ENCODE measurements at regions not wholly inside any gene's neighbourhood (a gene's known extent, or its start where the extent isn't known, plus 50 kb on each side); places are given as distances from the start of the nearest gene placed in this dataset.

- H3K9ac ChIP-seq (ENCODE audit: control insufficient read depth, extremely low read depth, insufficient read depth, low read length) = no peak overlapping the region
- H3K27me3 ChIP-seq (ENCODE audit: control insufficient read depth, extremely low read depth, insufficient read depth, low read length) = no peaks in the 10 kb centered on the region
- dilution Hi-C loops (cut with MboI; ENCODE audit: extremely low pct_ligation_motif_present, low sequenced_read_pairs) = no loop called here
- H3K4me1 ChIP-seq (ENCODE audit: control insufficient read depth, extremely low read depth, insufficient read depth, low read length) = no peaks in the 10 kb centered on the region
- FAIRE-seq (no peak), DNase-seq (ENCODE audit: low read depth, low spot score) (no peak)
- H3K9me1 ChIP-seq (ENCODE audit: control insufficient read depth, extremely low read depth, insufficient read depth, low read length) = no peaks in the 10 kb centered on the region
- H3K4me2 ChIP-seq (ENCODE audit: control insufficient read depth, extremely low read depth, insufficient read depth, low read depth, low read length) = no peak overlapping the region
- no peaks in the 10 kb centered on the region for H3K9me3 ChIP-seq (ENCODE audit: control insufficient read depth, low read depth, low read length)
- TF ChIP-seq EZH2 (IDR thresholded peaks at IDR 0.05; ENCODE audit: low read length) (no peak), CTCF (optimal IDR thresholded peaks at IDR 0.05 in 1 of 3, IDR thresholded peaks at IDR 0.05 in 1 of 3, conservative IDR thresholded peaks at IDR 0.05 in 1 of 3; ENCODE audit: extremely low read depth in 1 of 3, insufficient read depth in 2 of 3, low read length in 3 of 3) (no peak)
- no peak overlapping the region for H2AFZ ChIP-seq (ENCODE audit: control insufficient read depth, low read length)
- H3K4me3 ChIP-seq (ENCODE audit: control insufficient read depth in 2 of 3, extremely low read depth in 1 of 3, insufficient read depth in 2 of 3, low read depth in 1 of 3, low read length in 3 of 3) = no peak overlapping the region
- no peaks in the 10 kb centered on the region for H3K79me2 ChIP-seq (ENCODE audit: control insufficient read depth, insufficient read depth, low read length)
- H3K27ac ChIP-seq (ENCODE audit: control insufficient read depth, insufficient read depth, low read length) = no peak overlapping the region
- H3K36me3 ChIP-seq (ENCODE audit: control insufficient read depth in 2 of 2, extremely low read depth in 1 of 2, insufficient read depth in 2 of 2, low read length in 2 of 2) = peaks cover 0 to 1% of the 10 kb centered on the region in 2 experiments
- no peaks in the 10 kb centered on the region for H4K20me1 ChIP-seq (ENCODE audit: control insufficient read depth, extremely low read depth, insufficient read depth, low read length)
Observed at GRCh38 chr7:112854169-112854568, 64.0 kb upstream of the TMEM168 start.

DNA sequence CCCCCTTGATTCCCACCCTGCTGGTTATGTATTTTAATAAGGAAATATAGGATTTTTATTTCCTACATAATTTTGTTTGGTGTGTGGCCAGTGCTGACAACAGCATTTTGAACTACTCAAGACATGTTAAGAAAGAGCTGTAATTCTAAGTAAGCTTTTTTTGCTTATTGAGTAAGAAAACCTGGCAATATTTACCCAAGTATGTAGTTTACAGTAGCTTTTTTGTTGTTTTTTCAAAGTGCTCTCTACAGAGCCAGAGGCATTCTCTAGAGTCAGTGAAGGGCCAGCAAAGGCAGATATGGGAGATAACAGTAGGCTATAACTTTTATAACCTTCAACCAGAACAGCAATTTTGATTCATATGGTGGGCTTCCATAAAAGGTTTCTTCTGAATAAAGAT lies 63.2 kb upstream of the TMEM168 start:
- no peaks in the 10 kb centered on the region for H3K9me1 ChIP-seq (ENCODE audit: control insufficient read depth, extremely low read depth, insufficient read depth, low read length)
- H4K20me1 ChIP-seq (ENCODE audit: control insufficient read depth, extremely low read depth, insufficient read depth, low read length) = no peaks in the 10 kb centered on the region
- FAIRE-seq (no peak), DNase-seq (ENCODE audit: low read depth, low spot score) (no peak)
- no peak for TF ChIP-seq CTCF (optimal IDR thresholded peaks at IDR 0.05 in 1 of 3, IDR thresholded peaks at IDR 0.05 in 1 of 3, conservative IDR thresholded peaks at IDR 0.05 in 1 of 3; ENCODE audit: extremely low read depth in 1 of 3, insufficient read depth in 2 of 3, low read length in 3 of 3)
- TF ChIP-seq EZH2 (IDR thresholded peaks at IDR 0.05; ENCODE audit: low read length) = no peak
- no peaks in the 10 kb centered on the region for H3K79me2 ChIP-seq (ENCODE audit: control insufficient read depth, insufficient read depth, low read length)
- H3K27me3 ChIP-seq (ENCODE audit: control insufficient read depth, extremely low read depth, insufficient read depth, low read length) = no peaks in the 10 kb centered on the region
- no peaks in the 10 kb centered on the region for H3K9me3 ChIP-seq (ENCODE audit: control insufficient read depth, low read depth, low read length)
- no peak overlapping the region for H3K4me2 ChIP-seq (ENCODE audit: control insufficient read depth, extremely low read depth, insufficient read depth, low read depth, low read length)
- no peaks in the 10 kb centered on the region for H3K4me1 ChIP-seq (ENCODE audit: control insufficient read depth, extremely low read depth, insufficient read depth, low read length)
- H3K4me3 ChIP-seq (ENCODE audit: control insufficient read depth in 2 of 3, extremely low read depth in 1 of 3, insufficient read depth in 2 of 3, low read depth in 1 of 3, low read length in 3 of 3) = no peak overlapping the region
- H3K27ac ChIP-seq (ENCODE audit: control insufficient read depth, insufficient read depth, low read length) = no peak overlapping the region
- dilution Hi-C loops (cut with MboI; ENCODE audit: extremely low pct_ligation_motif_present, low sequenced_read_pairs) = no loop called here
- peaks cover 0 to 1% of the 10 kb centered on the region in 2 experiments for H3K36me3 ChIP-seq (ENCODE audit: control insufficient read depth in 2 of 2, extremely low read depth in 1 of 2, insufficient read depth in 2 of 2, low read length in 2 of 2)
- H3K9ac ChIP-seq (ENCODE audit: control insufficient read depth, extremely low read depth, insufficient read depth, low read length) = no peak overlapping the region
- H2AFZ ChIP-seq (ENCODE audit: control insufficient read depth, low read length) = no peak overlapping the region

Data from keratinocyte (primary cell).